ENCODE measurements at regions not wholly inside any gene's neighbourhood (a gene's known extent, or its start where the extent isn't known, plus 50 kb on each side); places are given as distances from the start of the nearest gene placed in this dataset.
"Not testable (repeated sequence)": the region's sequence is repeated elsewhere in the genome, so short reads cannot be mapped to it uniquely, and the experiment has no call there.

- peak; percentile 10 for DNase-seq
Observed at GRCh38 chr7:25069900-25070443, 55.1 kb downstream of the CYCS start.

- no peak for DNase-seq
Observed at GRCh38 chr7:25068502-25069213, 56.4 kb downstream of the CYCS start.

- no peak for DNase-seq
Observed at GRCh38 chr7:25067726-25068501, 57.1 kb downstream of the CYCS start.

- DNase-seq: no peak
Observed at GRCh38 chr7:25066253-25066652, 58.8 kb downstream of the CYCS start.

- no peak for DNase-seq
Observed at GRCh38 chr7:25062380-25062779, 62.7 kb downstream of the CYCS start.

- DNase-seq: no peak
Observed at GRCh38 chr7:25060487-25061055, 64.5 kb downstream of the CYCS start.

- DNase-seq: no peak
Observed at GRCh38 chr7:25059576-25059975, 65.5 kb downstream of the CYCS start.

GRCh38 chr7:25056368-25056767 lies 68.7 kb downstream of the CYCS start:
- DNase-seq: no peak

GRCh38 chr7:25055520-25056220 lies 69.4 kb downstream of the CYCS start:
- DNase-seq: no peak

- DNase-seq: no peak
Observed at GRCh38 chr7:25054819-25055519, 70.1 kb downstream of the CYCS start.

- DNase-seq: no peak
Observed at GRCh38 chr7:25050223-25050622, 70.2 kb upstream of the OSBPL3 start.

GRCh38 chr7:25048444-25048834 lies 68.5 kb upstream of the OSBPL3 start:
- DNase-seq: no peak

- DNase-seq: not testable (repeated sequence)
Observed at GRCh38 chr7:25047571-25048443, 67.8 kb upstream of the OSBPL3 start.

GRCh38 chr7:25037325-25037724 lies 57.3 kb upstream of the OSBPL3 start:
- DNase-seq: no peak

GRCh38 chr7:25035274-25035673 lies 55.3 kb upstream of the OSBPL3 start:
- DNase-seq: no peak

- DNase-seq: no peak
Observed at GRCh38 chr7:25034136-25034535, 54.2 kb upstream of the OSBPL3 start.

- DNase-seq: no peak
Observed at GRCh38 chr7:25032774-25033743, 53.1 kb upstream of the OSBPL3 start.

GRCh38 chr7:25031432-25031831 lies 51.5 kb upstream of the OSBPL3 start:
- no peak for DNase-seq

- DNase-seq: no peak
Observed at GRCh38 chr7:25031007-25031406, 51.0 kb upstream of the OSBPL3 start.
